Astrocyte (in vitro differentiated cells and primary cell): ENCODE measurements at regions not wholly inside any gene's neighbourhood (a gene's known extent, or its start where the extent isn't known, plus 50 kb on each side); places are given as distances from the start of the nearest gene placed in this dataset.

ENCODE experiments used
- DNase-seq: peaks from one replicate; pipeline ENCODE4 v3.0.0-alpha.2; 2010; ENCODE audit warnings: low read depth
- FAIRE-seq: peaks from 2 replicates; lab custom pipeline; 2011; peaks lifted over from hg19 to GRCh38; lab: Jason Lieb, UNC
- H2AFZ ChIP-seq: 2 replicates; pipeline ENCODE4 v1.6.0; 2012; ENCODE audit warnings: low read depth, low read length, inconsistent platforms
- H3K27ac ChIP-seq: 2 replicates; pipeline ENCODE4 v1.5.1; 2011; ENCODE audit warnings: low read depth, low read length, inconsistent platforms
- H3K27me3 ChIP-seq: 2 replicates; pipeline ENCODE4 v1.6.0; 2011; ENCODE audit warnings: low read length, inconsistent platforms; ENCODE audit not compliant: insufficient read depth
- H3K36me3 ChIP-seq: 2 replicates; pipeline ENCODE4 v1.5.1; 2011; ENCODE audit warnings: low read length, inconsistent platforms; ENCODE audit not compliant: insufficient read depth
- H3K4me1 ChIP-seq: 2 replicates; pipeline ENCODE4 v1.5.1; 2011; ENCODE audit warnings: low read length, inconsistent platforms; ENCODE audit not compliant: insufficient read depth
- H3K4me2 ChIP-seq: 2 replicates; pipeline ENCODE4 v1.6.0; 2012; ENCODE audit warnings: low read length, inconsistent platforms
- H3K4me3 ChIP-seq: 2 replicates; pipeline ENCODE4 v1.5.1; 2011; ENCODE audit warnings: low read depth, mild to moderate bottlenecking, low read length, inconsistent platforms; ENCODE audit not compliant: insufficient read depth
- H3K79me2 ChIP-seq: 2 replicates; pipeline ENCODE4 v1.6.0; 2012; ENCODE audit warnings: mild to moderate bottlenecking, low read length, inconsistent platforms; ENCODE audit not compliant: insufficient read depth
- H3K9ac ChIP-seq: 2 replicates; pipeline ENCODE4 v1.6.0; 2012; ENCODE audit warnings: mild to moderate bottlenecking, low read length, inconsistent platforms
- H3K9me3 ChIP-seq: 2 replicates; pipeline ENCODE4 v1.5.1; 2012; ENCODE audit warnings: low read depth, mild to moderate bottlenecking, low read length, inconsistent platforms; ENCODE audit not compliant: insufficient read depth
- H4K20me1 ChIP-seq: 2 replicates; pipeline ENCODE4 v1.6.0; 2012; ENCODE audit warnings: low read length, inconsistent platforms; ENCODE audit not compliant: insufficient read depth
- H3K27ac Mint-ChIP-seq: one replicate; pipeline ENCODE4 v1.8.0; 2021; ENCODE audit warnings: mild to moderate bottlenecking, mixed read lengths; ENCODE audit not compliant: unreplicated experiment
- H3K27me3 Mint-ChIP-seq: one replicate; pipeline ENCODE4 v1.8.0; 2021; ENCODE audit warnings: low read depth, mixed read lengths; ENCODE audit not compliant: unreplicated experiment
- H3K36me3 Mint-ChIP-seq: one replicate; pipeline ENCODE4 v1.8.0; 2021; ENCODE audit warnings: low read depth, mixed read lengths; ENCODE audit not compliant: unreplicated experiment
- H3K4me1 Mint-ChIP-seq: one replicate; pipeline ENCODE4 v1.8.0; 2021; ENCODE audit warnings: low read depth, mixed read lengths; ENCODE audit not compliant: unreplicated experiment
- H3K4me3 Mint-ChIP-seq: one replicate; pipeline ENCODE4 v1.8.0; 2021; ENCODE audit warnings: mild to moderate bottlenecking, moderate library complexity, mixed read lengths; ENCODE audit not compliant: unreplicated experiment
- H3K9me3 Mint-ChIP-seq: one replicate; pipeline ENCODE4 v1.8.0; 2021; ENCODE audit warnings: mild to moderate bottlenecking, mixed read lengths; ENCODE audit not compliant: unreplicated experiment
- EZH2 ChIP-seq: IDR thresholded peaks from 2 replicates; pipeline ENCODE4 v1.6.1; 2012; ENCODE audit warnings: mild to moderate bottlenecking, low read length, inconsistent platforms; ENCODE audit not compliant: insufficient read depth
- TF ChIP-seq, protein P1 (sequence below): IDR thresholded peaks from 2 replicates; pipeline ENCODE4 v1.5.1; 2011; ENCODE audit warnings: low read depth, mild to moderate bottlenecking, inconsistent platforms, low read length, moderate library complexity; ENCODE audit not compliant: insufficient read depth

DNA sequence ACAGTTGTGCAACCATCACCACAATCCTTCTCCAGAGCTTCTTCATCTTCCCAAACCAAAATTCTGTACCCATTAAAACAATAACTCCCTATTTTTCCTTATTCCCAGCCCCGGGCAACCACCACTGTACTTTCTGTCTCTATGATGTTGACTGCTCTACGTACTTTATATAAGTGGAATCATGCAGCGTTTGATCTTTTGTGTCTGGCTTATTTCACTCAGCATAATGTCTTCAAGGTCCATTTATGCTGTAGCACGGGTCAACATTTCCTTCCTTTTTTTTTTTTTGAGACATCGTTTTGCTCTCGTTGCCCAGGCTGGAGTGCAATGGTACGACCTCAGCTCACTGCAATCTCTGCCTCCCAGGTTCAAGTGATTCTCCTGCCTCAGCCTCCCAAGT, 162.7 kb upstream of the GSC start:
- Histone ChIP-seq H3K27ac (no peak overlapping the region), H3K36me3 (no peaks in the 10 kb centered on the region), H3K27me3 (peaks cover 23% of the 10 kb centered on the region), H3K4me3 (no peak overlapping the region), H3K4me2 (no peak overlapping the region), H2AFZ (no peak overlapping the region), H3K9me3 (no peaks in the 10 kb centered on the region), H3K9ac (no peak overlapping the region), H3K4me1 (no peaks in the 10 kb centered on the region), H3K79me2 (no peaks in the 10 kb centered on the region), H4K20me1 (no peaks in the 10 kb centered on the region)
- FAIRE-seq = no peak
- no peaks in the 10 kb centered on the region for H3K4me1 Mint-ChIP-seq
- H3K4me3 Mint-ChIP-seq = no peak overlapping the region
- TF ChIP-seq, protein P1, sequence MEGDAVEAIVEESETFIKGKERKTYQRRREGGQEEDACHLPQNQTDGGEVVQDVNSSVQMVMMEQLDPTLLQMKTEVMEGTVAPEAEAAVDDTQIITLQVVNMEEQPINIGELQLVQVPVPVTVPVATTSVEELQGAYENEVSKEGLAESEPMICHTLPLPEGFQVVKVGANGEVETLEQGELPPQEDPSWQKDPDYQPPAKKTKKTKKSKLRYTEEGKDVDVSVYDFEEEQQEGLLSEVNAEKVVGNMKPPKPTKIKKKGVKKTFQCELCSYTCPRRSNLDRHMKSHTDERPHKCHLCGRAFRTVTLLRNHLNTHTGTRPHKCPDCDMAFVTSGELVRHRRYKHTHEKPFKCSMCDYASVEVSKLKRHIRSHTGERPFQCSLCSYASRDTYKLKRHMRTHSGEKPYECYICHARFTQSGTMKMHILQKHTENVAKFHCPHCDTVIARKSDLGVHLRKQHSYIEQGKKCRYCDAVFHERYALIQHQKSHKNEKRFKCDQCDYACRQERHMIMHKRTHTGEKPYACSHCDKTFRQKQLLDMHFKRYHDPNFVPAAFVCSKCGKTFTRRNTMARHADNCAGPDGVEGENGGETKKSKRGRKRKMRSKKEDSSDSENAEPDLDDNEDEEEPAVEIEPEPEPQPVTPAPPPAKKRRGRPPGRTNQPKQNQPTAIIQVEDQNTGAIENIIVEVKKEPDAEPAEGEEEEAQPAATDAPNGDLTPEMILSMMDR = no peak
- TF ChIP-seq EZH2 = no peak
- DNase-seq = no peak
- peaks cover 15% of the 10 kb centered on the region for H3K27me3 Mint-ChIP-seq
- no peaks in the 10 kb centered on the region for H3K36me3 Mint-ChIP-seq
- H3K27ac Mint-ChIP-seq = no peak overlapping the region
- no peaks in the 10 kb centered on the region for H3K9me3 Mint-ChIP-seq

GRCh38 chr14:94930690-94931089, 160.8 kb upstream of the GSC start:
- Histone ChIP-seq H3K9ac (no peak overlapping the region), H3K4me3 (no peak overlapping the region), H3K27ac (no peak overlapping the region), H2AFZ (no peak overlapping the region), H3K79me2 (no peaks in the 10 kb centered on the region), H3K4me2 (no peak overlapping the region), H3K4me1 (no peaks in the 10 kb centered on the region), H3K27me3 (peaks cover 18% of the 10 kb centered on the region), H4K20me1 (no peaks in the 10 kb centered on the region), H3K9me3 (no peaks in the 10 kb centered on the region), H3K36me3 (no peaks in the 10 kb centered on the region)
- Mint-ChIP-seq H3K9me3 (peaks cover under 1% of the 10 kb centered on the region), H3K4me1 (no peaks in the 10 kb centered on the region), H3K36me3 (no peaks in the 10 kb centered on the region), H3K27me3 (peaks cover 19% of the 10 kb centered on the region), H3K4me3 (no peak overlapping the region), H3K27ac (no peak overlapping the region)
- DNase-seq (no peak), FAIRE-seq (no peak)
- TF ChIP-seq EZH2 = no peak
- TF ChIP-seq, protein P1 = no peak

GRCh38 chr14:94929354-94929753, 159.4 kb upstream of the GSC start:
- peaks cover 7% of the 10 kb centered on the region for H3K27me3 ChIP-seq
- Mint-ChIP-seq H3K4me1 (no peaks in the 10 kb centered on the region), H3K36me3 (no peaks in the 10 kb centered on the region), H3K27ac (no peak overlapping the region), H3K27me3 (peaks cover 19% of the 10 kb centered on the region), H3K4me3 (no peak overlapping the region), H3K9me3 (peaks cover 3% of the 10 kb centered on the region)
- H3K9ac ChIP-seq = no peak overlapping the region
- no peak overlapping the region for H3K27ac ChIP-seq
- FAIRE-seq (no peak), DNase-seq (no peak)
- no peaks in the 10 kb centered on the region for H4K20me1 ChIP-seq
- TF ChIP-seq EZH2 = no peak
- TF ChIP-seq, protein P1 = no peak
- no peaks in the 10 kb centered on the region for H3K9me3 ChIP-seq
- H2AFZ ChIP-seq = no peak overlapping the region
- no peaks in the 10 kb centered on the region for H3K36me3 ChIP-seq
- no peak overlapping the region for H3K4me3 ChIP-seq
- no peak overlapping the region for H3K4me2 ChIP-seq
- no peaks in the 10 kb centered on the region for H3K4me1 ChIP-seq
- no peaks in the 10 kb centered on the region for H3K79me2 ChIP-seq
